GM18861 (cell line): ENCODE measurements at regions not wholly inside any gene's neighbourhood (a gene's known extent, or its start where the extent isn't known, plus 50 kb on each side); places are given as distances from the start of the nearest gene placed in this dataset.

ENCODE experiments used
- ATAC-seq: cut with Tn5 transposase; IDR thresholded peaks from one replicate; pipeline ENCODE4 v1.9.1; 2021; ENCODE audit not compliant: unreplicated experiment

DNA sequence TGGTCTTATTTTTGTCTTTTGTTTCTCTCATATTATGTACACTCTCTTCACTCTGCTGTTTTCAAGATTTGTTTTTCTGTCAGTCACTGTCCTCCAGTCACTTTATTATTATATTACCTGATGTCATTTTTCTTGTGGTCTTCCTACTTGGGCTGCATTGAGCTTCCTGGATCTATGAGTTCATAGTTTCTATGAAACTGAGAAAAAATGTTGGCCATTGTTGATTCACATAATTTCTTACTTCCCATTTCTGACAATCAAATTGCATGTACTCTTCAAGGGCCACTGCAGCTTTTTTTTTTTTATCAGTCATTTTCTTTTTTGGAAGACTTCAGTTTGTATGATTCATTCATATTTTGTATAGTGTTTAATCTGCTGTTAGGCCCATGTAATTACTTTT is 1180.6 kb upstream of the GBE1 start:
- ATAC-seq = no peak

DNA sequence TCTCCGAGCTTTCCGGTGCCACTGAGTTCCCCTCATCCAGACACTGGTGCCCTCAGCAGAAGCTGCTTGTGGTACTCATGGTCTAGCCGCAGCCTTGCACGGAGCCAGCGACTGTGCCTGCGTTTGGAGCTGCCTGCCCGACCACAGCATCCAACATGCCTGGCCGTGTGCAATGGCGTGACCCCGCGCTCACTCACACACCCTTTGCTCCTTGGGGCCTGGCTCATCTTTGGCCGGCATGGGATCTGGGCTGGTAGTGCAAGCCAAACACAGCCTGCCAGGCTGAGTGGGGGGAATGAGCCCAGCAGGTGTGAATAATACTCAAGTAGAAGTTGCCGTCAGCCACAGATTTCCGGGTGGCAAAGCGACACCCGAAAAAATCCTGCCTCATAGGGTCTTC is 1178.7 kb upstream of the GBE1 start:
- no peak for ATAC-seq

DNA sequence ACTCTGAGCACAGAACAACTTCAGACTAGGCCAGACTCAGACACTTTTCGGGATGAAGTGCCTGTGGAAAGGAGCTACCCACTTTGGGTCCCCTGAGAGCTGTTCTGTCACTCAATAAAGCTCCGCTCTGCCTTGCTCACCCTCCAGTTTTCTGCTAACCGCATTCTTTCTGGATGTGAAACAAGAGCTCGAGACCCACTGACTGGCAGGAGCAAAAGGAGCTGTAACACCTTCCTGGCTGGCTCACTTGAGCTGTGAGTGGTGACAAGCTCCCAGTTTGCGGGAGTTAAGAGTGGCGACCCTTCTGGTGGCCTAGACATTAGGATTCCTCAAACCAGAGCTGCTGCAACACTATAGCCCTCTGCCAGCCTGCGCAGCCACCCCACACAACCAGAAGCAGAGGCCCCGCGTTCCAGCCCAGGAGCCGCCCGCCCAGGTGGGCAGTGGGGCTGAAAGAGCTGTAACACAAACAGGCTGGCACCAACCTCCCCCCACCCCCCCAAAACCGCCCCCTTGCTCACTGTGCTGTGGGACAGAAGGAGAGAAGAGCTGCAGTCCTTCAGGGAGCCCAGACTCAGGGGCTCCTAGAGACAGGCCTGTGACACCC is 1178.1 kb upstream of the GBE1 start:
- no peak for ATAC-seq

- ATAC-seq = no peak
Measured at GRCh38 chr3:82938821-82939328, 1177.4 kb upstream of the GBE1 start.

GRCh38 chr3:82927309-82928253 is 1166.1 kb upstream of the GBE1 start:
- no peak for ATAC-seq

- ATAC-seq = no peak
Measured at GRCh38 chr3:82891028-82891427, 1129.6 kb upstream of the GBE1 start.

DNA sequence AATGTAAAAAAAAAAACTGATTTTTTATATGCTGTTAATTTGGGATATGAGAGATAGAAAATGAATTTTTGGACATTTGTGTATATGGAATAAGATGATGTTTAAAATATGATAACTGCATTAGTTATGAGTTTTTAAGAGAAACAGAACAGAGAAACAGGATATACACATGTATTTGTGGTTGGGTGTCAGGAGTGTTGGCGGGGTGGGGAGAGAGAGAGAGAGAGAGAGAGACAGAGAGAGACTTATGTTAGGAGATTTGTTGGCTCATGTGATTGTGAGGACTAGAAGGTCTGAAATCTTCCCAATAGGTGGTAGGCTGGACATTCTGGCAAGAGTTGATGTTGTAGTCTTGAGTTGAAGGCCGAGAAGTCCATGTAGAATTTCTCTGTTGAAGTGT is 1121.6 kb upstream of the GBE1 start:
- ATAC-seq = no peak

DNA sequence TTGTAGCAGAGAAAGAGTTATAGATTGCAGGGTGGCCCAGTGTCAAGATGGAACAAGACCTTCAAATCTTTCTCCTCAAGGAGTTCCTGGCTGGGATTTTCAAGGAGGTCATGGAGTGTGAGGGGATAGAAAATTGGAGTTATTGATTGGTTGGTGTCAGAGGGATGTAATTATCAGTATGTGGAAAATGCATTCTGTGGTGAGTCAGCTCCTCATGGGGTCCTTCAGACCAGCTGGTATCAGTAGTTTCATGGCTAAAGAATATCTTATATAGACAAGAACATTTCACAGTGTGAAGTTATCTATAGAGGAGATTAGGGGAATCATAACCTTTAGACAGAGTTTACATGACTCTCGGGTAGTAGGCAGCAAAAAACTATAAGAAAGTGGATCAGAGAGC is 1114.0 kb upstream of the GBE1 start:
- no peak for ATAC-seq

GRCh38 chr3:82839871-82840270 is 1078.4 kb upstream of the GBE1 start:
- ATAC-seq = no peak

GRCh38 chr3:82834098-82834497 is 1072.7 kb upstream of the GBE1 start:
- no peak for ATAC-seq

- no peak for ATAC-seq
Measured at GRCh38 chr3:82824491-82824890, 1063.0 kb upstream of the GBE1 start.

- no peak for ATAC-seq
Measured at GRCh38 chr3:82816086-82816485, 1054.6 kb upstream of the GBE1 start.

GRCh38 chr3:82815417-82816058 is 1054.1 kb upstream of the GBE1 start:
- ATAC-seq = no peak

DNA sequence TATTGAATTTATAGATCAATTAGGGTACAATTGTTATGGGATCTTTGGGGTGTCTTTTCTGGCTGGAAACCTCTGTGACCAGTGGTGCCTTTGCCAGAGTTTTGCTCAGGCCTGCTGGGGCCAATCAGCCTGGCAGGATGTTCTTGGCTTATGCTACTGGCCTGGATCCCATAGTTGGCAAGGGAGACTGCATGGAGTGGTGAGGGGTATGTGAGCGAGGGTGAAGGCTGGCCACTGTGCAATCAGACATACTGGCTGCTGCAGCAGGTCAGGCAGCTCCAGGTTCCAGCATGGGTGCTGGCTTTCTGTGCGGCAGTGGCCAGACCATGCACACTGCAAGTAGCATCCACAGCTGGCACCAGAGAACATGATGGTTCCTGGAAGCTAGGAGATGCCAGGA is 1053.2 kb upstream of the GBE1 start:
- no peak for ATAC-seq

DNA sequence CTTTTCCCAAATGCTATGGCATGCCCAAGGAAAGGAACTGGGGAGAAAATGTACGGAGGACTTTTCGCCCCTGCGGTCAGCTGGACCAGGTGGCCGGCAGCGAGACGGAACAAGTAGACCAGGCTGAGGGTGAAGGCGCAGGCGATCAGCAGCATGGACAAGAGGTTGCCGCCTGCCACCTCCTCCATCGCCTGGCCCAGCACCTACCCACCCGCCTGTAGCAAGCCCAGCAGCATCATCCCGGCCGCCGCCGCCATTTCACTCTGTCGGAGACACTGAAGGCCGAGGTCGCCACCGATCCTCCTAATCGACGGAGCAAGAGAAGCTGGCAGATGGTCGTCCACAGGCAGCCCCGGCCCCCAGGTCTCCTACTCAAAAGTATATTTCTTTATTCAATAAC is 1046.3 kb upstream of the GBE1 start:
- no peak for ATAC-seq

DNA sequence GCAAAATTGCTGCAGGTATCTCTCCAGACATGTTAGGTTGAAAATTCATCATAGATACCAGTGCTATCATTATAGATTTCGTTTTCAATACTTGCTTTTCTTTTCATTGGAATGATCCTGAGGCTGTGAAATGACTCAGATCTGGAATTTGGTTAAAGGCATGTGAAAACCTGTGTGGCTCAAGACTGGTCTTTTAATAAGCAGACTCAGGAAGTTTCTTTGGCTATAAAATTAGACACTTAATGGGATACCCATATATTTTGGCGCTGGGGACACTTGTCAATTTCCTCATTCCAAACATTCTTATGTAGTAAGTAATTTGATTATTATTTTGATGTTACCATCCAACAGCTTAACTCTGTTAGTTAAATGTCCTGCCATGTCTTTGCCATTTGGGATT is 1041.1 kb upstream of the GBE1 start:
- ATAC-seq = no peak

DNA sequence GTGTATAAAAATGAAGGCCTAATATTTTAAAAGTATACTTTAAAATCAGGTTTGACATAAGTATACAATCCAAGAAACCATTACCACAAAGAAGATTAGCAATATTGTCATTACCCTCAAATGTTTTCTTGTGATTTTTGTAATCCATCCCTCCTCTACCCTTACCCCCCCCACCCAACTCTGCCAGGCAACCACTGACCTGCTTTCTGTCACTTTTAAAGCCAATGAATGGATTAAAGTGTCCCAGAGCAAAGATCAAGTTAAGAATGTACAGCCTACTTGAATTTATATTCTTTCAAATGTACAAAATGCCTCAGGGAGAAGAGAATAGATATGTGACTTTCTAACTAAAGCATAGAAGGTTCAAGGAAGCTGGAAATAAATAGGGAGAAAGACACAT is 1038.8 kb upstream of the GBE1 start:
- ATAC-seq = no peak

GRCh38 chr3:82796765-82797164 is 1035.3 kb upstream of the GBE1 start:
- no peak for ATAC-seq

DNA sequence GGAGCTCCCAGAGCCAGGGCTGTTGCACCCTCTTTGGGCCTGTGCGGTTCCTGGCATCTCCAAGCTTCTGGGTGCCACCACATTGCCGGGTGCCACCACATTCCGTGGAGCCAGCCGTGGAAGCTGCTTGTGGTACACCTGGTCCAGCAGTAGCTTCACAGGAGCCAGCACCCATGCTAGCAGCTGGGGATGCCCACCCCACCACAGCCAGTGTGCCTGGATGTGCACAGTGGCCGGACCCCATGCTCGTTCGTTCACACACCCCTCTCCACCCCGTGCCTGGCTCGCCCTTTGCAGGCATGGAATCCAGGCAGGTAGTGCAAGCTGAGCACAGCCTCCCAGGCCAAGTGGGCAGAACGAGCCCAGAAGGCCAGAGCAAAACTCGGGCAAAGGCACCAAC is 1029.8 kb upstream of the GBE1 start:
- no peak for ATAC-seq

DNA sequence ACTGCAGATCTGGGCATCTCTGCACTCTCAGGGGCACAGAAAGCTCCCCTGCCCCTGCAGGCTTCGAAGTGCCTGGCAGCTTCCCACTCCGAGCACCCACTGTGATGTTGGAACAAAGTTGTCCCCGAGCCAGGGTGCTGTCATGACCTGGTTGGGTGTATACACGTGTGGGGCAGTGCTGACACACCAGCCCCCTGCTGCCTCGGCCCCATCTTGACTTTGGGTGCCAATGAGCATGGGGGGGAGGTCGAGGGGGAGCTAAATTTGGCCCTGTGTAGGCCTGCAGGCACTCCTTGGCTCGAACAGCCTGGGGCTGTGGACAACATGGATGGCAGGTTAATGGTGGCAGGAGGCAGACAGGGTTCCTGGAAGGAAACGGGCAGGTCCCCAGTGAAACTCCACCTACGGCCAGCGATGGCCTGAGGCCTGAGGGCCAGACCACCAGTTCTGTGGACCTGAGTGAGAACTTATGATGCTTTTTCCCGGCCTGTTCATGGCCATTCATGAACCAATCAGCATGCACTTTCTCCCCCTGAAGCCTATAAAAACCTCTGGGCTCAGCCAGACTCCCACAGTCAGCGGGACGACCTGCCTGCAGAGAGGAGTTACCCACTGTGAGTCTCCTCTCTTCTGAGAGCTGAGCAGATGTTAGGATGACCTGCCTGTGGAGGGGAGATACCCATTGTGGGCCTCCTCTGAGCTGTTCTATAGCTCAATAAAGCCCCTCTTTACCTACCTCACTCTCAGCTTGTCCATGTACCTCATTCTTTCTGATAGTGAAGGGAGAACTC is 1029.1 kb upstream of the GBE1 start:
- no peak for ATAC-seq

DNA sequence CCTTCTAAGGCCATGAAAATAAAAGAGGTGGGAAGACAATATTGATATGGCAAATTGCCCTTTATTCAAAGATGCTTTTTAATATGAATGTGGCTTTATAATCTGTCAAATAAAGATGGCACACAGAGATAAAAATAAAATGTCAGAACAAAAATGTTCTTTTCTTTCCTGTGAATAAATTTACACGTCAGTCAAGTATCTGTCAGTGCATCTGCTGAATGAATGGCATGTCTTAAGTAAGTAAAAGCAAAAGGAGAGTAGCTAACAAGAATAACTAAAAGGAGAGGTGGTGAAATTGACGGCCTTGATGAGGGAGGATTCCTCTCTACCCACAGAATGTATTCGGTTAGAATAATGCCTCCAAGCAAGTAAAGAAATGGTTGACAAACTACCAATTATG is 1021.7 kb upstream of the GBE1 start:
- ATAC-seq = no peak
